ENCODE measurements at regions not wholly inside any gene's neighbourhood (a gene's known extent, or its start where the extent isn't known, plus 50 kb on each side); places are given as distances from the start of the nearest gene placed in this dataset.
A peak's percentile ranks its signal among the peaks of the same experiment; 100 is the strongest.

DNA sequence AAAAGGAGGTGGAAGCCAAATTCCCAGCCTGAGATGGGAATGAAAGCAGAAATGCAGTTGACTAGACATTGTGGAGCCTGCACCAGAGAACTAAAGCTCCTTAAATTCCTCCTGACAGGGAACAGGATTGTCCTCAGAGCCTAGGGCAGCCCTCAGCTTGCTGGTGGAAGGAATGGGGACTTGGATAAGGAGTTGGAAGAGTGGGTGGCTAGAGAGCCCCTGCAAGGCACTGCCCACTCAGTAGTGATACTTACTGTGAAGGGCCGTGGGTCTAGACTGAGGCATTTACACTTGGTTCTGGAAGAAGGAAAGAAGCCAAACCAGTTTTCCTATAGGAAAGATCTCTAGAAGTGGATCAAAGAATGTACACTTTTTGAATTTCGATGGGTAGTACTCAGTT is 117.6 kb downstream of the PLCE1 start:
- H3K4me3 Mint-ChIP-seq: no peak overlapping the region
- peaks cover 3% of the 10 kb centered on the region for H3K27me3 Mint-ChIP-seq (ENCODE audit: insufficient read depth)
- H3K27ac Mint-ChIP-seq: no peak overlapping the region
- peaks cover 45% of the 10 kb centered on the region for H3K4me1 Mint-ChIP-seq (ENCODE audit: low read depth)
- no peaks in the 10 kb centered on the region for H3K9me3 Mint-ChIP-seq
- TF ChIP-seq, protein P1, sequence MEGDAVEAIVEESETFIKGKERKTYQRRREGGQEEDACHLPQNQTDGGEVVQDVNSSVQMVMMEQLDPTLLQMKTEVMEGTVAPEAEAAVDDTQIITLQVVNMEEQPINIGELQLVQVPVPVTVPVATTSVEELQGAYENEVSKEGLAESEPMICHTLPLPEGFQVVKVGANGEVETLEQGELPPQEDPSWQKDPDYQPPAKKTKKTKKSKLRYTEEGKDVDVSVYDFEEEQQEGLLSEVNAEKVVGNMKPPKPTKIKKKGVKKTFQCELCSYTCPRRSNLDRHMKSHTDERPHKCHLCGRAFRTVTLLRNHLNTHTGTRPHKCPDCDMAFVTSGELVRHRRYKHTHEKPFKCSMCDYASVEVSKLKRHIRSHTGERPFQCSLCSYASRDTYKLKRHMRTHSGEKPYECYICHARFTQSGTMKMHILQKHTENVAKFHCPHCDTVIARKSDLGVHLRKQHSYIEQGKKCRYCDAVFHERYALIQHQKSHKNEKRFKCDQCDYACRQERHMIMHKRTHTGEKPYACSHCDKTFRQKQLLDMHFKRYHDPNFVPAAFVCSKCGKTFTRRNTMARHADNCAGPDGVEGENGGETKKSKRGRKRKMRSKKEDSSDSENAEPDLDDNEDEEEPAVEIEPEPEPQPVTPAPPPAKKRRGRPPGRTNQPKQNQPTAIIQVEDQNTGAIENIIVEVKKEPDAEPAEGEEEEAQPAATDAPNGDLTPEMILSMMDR (IDR thresholded peaks at IDR 0.05): no peak
- no peak for DNase-seq
- peaks cover 5% of the 10 kb centered on the region; the same call in 1 of the 2 replicates for H3K36me3 Mint-ChIP-seq (ENCODE audit: low read depth)

DNA sequence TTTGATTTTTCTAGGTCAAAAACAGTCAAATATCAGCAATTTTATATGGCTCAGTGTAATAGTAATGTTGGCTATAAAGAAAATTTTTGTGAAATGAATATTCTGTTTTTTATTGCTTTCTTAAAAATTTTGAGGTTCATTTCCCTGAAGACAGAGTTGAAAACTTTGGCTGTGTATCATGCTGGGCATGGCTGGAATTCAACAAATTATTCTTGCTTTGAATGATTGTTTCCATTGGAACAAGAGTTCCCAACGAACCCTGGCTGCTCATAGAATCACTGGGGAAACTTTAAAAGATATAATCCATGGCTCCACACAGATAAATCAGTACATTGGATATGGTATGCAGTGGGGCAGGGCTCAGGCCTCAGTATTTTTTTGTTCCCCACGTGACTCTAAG is 118.6 kb downstream of the PLCE1 start:
- peaks cover 5% of the 10 kb centered on the region; the same call in 1 of the 2 replicates for H3K36me3 Mint-ChIP-seq (ENCODE audit: low read depth)

DNA sequence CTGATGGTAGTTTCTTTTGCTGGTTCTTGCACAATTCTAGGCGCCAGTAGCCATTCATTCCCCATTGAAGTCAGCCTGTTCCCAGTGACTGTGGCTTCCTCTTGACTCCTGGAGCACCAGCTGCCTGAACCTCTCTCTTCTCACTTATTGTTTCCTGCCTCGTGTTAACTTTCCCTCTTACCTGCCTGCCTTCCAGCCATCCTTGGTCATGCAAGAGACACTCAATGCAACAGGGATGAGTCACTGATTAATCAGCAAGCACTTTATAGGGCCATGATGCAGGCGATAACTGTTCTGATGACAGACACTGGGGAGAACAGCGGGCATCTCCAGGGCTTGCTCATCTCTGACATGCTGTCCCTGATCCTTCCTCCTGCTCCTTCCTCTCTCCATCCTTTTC is 122.0 kb downstream of the PLCE1 start:
- DNase-seq: peak; percentile 75
- TF ChIP-seq, protein P1 (IDR thresholded peaks at IDR 0.05): no peak
- Mint-ChIP-seq H3K36me3 (ENCODE audit: low read depth) (peaks cover 9% of the 10 kb centered on the region; the same call in 1 of the 2 replicates), H3K27me3 (ENCODE audit: insufficient read depth) (peaks cover 1% of the 10 kb centered on the region; the same call in 1 of the 2 replicates), H3K4me3 (no peak overlapping the region; the same call in 1 of the 2 replicates), H3K4me1 (ENCODE audit: low read depth) (peaks cover 27% of the 10 kb centered on the region), H3K27ac (no peak overlapping the region), H3K9me3 (no peaks in the 10 kb centered on the region)

More for the DNA sequence above, 118.6 kb downstream of the PLCE1 start:
- H3K4me1 Mint-ChIP-seq (ENCODE audit: low read depth): peaks cover 44% of the 10 kb centered on the region
- H3K4me3 Mint-ChIP-seq: no peak overlapping the region
- TF ChIP-seq, protein P1 (IDR thresholded peaks at IDR 0.05): no peak
- no peak for DNase-seq
- H3K27ac Mint-ChIP-seq: no peak overlapping the region
- no peaks in the 10 kb centered on the region for H3K9me3 Mint-ChIP-seq
- peaks cover 1% of the 10 kb centered on the region; the same call in 1 of the 2 replicates for H3K27me3 Mint-ChIP-seq (ENCODE audit: insufficient read depth)

- Mint-ChIP-seq H3K4me3 (no peak overlapping the region), H3K4me1 (ENCODE audit: low read depth) (peaks cover 18% of the 10 kb centered on the region), H3K27ac (no peak overlapping the region), H3K36me3 (ENCODE audit: low read depth) (peaks cover 9% of the 10 kb centered on the region; the same call in 1 of the 2 replicates), H3K9me3 (no peaks in the 10 kb centered on the region), H3K27me3 (ENCODE audit: insufficient read depth) (peaks cover 1% of the 10 kb centered on the region; the same call in 1 of the 2 replicates)
- TF ChIP-seq, protein P1 (IDR thresholded peaks at IDR 0.05): no peak
- DNase-seq: no peak
Measured at GRCh38 chr10:94116848-94117247, 123.1 kb downstream of the PLCE1 start.

DNA sequence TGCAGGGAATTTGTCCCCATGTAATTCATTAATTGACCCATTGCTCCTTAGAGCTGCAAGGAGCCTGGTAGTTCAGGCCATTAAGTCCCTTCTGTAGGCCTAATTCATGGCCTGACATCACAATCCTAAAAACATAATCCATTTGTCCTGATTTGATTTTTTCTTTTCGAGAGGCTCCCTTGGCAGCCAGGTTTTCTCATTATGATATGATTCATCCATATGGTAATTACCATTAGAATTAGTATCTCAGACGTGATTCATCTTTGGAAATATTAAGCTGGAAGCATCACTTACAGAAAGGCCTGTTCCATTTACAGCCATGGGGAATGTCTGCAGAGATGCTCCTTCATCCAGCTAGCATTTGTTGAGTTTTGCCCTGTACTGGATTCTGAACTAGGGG is 128.5 kb downstream of the PLCE1 start:
- TF ChIP-seq, protein P1 (IDR thresholded peaks at IDR 0.05): no peak
- H3K27me3 Mint-ChIP-seq (ENCODE audit: insufficient read depth): no peaks in the 10 kb centered on the region
- peak overlapping the region; percentile 43 for H3K27ac Mint-ChIP-seq
- H3K9me3 Mint-ChIP-seq: no peaks in the 10 kb centered on the region
- H3K4me3 Mint-ChIP-seq: no peak overlapping the region
- DNase-seq: no peak
- peaks cover 4% of the 10 kb centered on the region; the same call in 1 of the 2 replicates for H3K36me3 Mint-ChIP-seq (ENCODE audit: low read depth)
- peaks cover 1% of the 10 kb centered on the region; the same call in 1 of the 2 replicates for H3K4me1 Mint-ChIP-seq (ENCODE audit: low read depth)
